ENCODE measurements at regions not wholly inside any gene's neighbourhood (a gene's known extent, or its start where the extent isn't known, plus 50 kb on each side); places are given as distances from the start of the nearest gene placed in this dataset.

DNA sequence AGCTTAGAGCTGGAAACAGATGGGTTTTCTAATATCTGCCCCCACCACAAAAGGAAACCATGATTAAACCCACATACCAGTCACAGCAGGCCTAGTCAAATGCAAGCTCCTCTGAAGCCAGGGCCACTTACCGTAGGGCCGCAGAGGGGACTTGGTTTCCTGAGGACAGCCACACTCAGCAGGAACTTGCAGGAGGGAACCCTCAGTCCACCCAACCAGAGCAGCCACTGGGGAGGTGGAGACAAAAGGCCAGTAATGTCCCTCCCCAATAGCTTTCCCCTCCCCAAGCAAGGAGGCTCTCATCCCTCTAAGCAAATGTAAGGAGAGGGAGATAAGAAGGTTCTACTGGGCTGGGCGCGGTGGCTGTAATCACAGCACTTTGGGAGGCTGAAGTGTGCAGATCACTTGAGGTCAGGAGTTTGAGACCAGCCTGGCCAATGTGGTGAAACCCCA lies 384.4 kb upstream of the JARID2 start:
- H3K9me3 ChIP-seq: no peaks in the 10 kb centered on the region
- H3K27ac ChIP-seq: no peak overlapping the region
- no peak overlapping the region for H3K4me3 ChIP-seq
- TF ChIP-seq POLR2A (IDR thresholded peaks at IDR 0.05) (no peak), POLR2AphosphoS5 (IDR thresholded peaks at IDR 0.05; ENCODE audit: insufficient read depth in 1 of 2, low read depth in 1 of 2) (no peak)
- TF ChIP-seq, protein P1, sequence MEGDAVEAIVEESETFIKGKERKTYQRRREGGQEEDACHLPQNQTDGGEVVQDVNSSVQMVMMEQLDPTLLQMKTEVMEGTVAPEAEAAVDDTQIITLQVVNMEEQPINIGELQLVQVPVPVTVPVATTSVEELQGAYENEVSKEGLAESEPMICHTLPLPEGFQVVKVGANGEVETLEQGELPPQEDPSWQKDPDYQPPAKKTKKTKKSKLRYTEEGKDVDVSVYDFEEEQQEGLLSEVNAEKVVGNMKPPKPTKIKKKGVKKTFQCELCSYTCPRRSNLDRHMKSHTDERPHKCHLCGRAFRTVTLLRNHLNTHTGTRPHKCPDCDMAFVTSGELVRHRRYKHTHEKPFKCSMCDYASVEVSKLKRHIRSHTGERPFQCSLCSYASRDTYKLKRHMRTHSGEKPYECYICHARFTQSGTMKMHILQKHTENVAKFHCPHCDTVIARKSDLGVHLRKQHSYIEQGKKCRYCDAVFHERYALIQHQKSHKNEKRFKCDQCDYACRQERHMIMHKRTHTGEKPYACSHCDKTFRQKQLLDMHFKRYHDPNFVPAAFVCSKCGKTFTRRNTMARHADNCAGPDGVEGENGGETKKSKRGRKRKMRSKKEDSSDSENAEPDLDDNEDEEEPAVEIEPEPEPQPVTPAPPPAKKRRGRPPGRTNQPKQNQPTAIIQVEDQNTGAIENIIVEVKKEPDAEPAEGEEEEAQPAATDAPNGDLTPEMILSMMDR (IDR thresholded peaks at IDR 0.05): no peak
- H3K27me3 ChIP-seq: no peaks in the 10 kb centered on the region
- H3K4me1 ChIP-seq: no peaks in the 10 kb centered on the region
- DNase-seq (ENCODE audit: extremely low spot score in 2 of 2): no peak
- intact Hi-C loops (cut with DNase I): no loop called here
- H3K36me3 ChIP-seq: no peaks in the 10 kb centered on the region

DNA sequence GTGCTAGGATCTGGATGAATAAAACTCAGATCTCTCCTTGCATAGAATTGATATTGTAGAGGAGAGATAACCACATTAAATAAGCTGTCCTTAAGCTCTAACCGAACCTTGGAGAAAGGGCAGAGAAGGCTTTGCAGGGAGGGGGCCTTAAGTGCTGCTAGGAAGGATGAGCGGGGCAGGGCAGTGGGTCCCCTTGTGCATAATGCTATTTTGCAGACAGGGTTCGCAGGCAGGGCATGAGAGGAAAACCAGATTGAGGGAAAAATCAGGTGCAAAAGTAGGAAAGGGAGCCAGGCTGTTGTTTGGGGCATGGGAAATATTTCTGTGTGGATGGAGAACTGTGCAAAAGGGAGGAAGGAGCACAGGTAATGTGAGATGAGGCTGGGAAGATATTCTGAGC lies 383.0 kb upstream of the JARID2 start:
- Histone ChIP-seq H3K4me1 (no peaks in the 10 kb centered on the region), H3K9me3 (no peaks in the 10 kb centered on the region), H3K27me3 (no peaks in the 10 kb centered on the region), H3K4me3 (no peak overlapping the region), H3K36me3 (no peaks in the 10 kb centered on the region), H3K27ac (no peak overlapping the region)
- no peak for TF ChIP-seq POLR2A (IDR thresholded peaks at IDR 0.05)
- TF ChIP-seq, protein P1 (IDR thresholded peaks at IDR 0.05): no peak
- no peak for TF ChIP-seq POLR2AphosphoS5 (IDR thresholded peaks at IDR 0.05; ENCODE audit: insufficient read depth in 1 of 2, low read depth in 1 of 2)
- DNase-seq (ENCODE audit: extremely low spot score in 2 of 2): no peak
- intact Hi-C loops (cut with DNase I): no loop called here

DNA sequence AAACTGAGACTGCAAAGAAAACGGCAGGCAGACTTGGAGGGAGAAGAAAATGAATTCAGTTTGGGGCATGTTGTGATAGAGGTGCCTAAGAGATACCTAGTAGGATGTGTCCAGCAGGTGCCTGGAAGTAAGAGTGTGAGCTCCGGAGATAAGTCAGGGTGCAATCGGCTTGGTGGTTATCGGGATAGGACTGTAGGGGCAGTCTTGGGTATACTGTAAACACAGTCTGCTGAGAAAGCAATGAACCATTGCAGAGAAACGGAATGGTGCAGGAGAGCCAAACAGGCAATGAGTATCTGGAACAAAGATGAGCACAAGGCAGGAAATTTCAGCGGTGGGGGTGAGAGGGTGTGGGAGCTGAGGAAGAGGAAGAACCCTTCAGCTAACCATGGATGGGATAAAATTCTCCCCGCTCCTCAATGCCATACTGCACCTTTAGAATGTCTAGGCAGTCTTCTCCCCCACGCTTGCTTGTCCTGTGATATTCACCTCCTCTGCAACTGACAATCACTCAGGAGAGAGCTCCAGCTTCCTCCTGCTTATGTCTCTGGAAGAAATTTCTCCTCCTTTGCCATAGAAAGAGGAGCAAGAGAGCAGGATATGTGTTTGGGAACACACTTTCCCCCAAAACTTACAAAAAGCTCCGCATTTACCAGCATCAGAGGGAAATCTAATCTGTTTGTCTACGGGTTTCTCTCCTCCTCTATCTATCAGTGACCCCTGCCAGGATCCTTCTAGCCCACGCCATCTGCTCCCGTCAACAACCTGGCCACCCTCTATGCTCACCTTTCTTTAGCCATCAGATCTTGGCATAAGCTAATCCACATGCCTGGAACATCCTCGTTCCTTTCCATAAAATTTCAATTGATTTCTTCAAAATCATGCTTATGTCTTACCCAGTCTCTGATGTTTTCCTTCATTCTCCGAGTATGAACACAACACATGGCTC lies 381.7 kb upstream of the JARID2 start:
- DNase-seq (ENCODE audit: extremely low spot score in 2 of 2): no peak
- Histone ChIP-seq H3K4me3 (no peak overlapping the region), H3K36me3 (no peaks in the 10 kb centered on the region), H3K9me3 (no peaks in the 10 kb centered on the region), H3K27me3 (no peaks in the 10 kb centered on the region), H3K4me1 (no peaks in the 10 kb centered on the region), H3K27ac (no peak overlapping the region)
- intact Hi-C loops (cut with DNase I): no loop called here
- TF ChIP-seq POLR2A (IDR thresholded peaks at IDR 0.05): no peak
- TF ChIP-seq POLR2AphosphoS5 (IDR thresholded peaks at IDR 0.05; ENCODE audit: insufficient read depth in 1 of 2, low read depth in 1 of 2): no peak
- TF ChIP-seq, protein P1 (IDR thresholded peaks at IDR 0.05): no peak

DNA sequence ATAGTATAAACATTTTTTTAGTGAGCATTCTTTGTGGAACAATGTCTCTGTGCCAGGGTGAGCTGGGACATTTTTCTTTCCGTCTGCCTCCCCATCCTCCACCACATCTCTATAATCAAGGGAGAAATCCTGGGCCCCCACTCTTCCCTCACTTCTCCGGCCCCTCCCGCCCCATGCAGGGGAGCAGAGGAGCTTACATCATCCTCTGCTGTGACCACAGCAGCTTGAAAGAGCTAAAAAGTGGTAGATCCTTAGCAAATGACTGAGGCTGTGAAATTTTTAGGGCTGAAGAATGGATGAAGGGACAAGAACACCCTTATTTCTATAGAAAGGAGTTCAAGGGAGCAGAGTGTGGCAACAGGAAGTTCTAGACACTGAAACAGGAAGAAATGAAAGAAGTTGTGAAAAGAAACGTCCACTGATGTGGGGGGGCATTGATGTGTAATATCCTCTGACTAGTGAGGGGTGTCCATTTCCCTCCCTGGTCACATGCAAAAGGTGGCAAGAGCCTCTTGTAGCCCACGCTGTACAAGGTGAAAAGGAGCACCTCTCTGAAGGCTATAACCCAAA lies 380.3 kb upstream of the JARID2 start:
- H3K4me3 ChIP-seq: no peak overlapping the region
- intact Hi-C loops (cut with DNase I): no loop called here
- TF ChIP-seq, protein P1 (IDR thresholded peaks at IDR 0.05): no peak
- TF ChIP-seq POLR2AphosphoS5 (IDR thresholded peaks at IDR 0.05; ENCODE audit: insufficient read depth in 1 of 2, low read depth in 1 of 2): no peak
- no peak for TF ChIP-seq POLR2A (IDR thresholded peaks at IDR 0.05)
- H3K27me3 ChIP-seq: no peaks in the 10 kb centered on the region
- no peaks in the 10 kb centered on the region for H3K36me3 ChIP-seq
- H3K4me1 ChIP-seq: no peaks in the 10 kb centered on the region
- no peaks in the 10 kb centered on the region for H3K9me3 ChIP-seq
- DNase-seq (ENCODE audit: extremely low spot score in 2 of 2): no peak
- H3K27ac ChIP-seq: no peak overlapping the region

DNA sequence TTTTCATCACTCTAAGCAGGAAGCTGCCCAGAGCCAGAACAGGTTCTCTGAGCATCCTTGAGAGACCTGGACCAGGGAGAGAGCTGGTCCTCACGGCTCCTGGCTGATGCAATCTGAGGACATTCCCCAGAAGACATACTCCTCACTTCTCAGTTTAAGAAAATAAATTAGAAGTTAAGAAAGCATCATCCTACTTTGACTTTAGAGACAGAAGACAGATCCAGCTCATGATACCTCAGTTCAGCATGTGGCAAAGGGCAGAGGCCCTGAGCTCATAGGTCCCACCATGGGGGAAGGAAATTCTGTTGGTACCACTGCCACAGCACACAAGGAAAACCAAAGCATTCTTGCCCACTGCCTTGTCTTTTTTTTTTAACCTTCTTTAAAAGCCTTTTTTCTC lies 378.1 kb upstream of the JARID2 start:
- no peaks in the 10 kb centered on the region for H3K9me3 ChIP-seq
- intact Hi-C loops (cut with DNase I): no loop called here

More for the DNA sequence above, 378.1 kb upstream of the JARID2 start:
- H3K27me3 ChIP-seq: no peaks in the 10 kb centered on the region
- no peaks in the 10 kb centered on the region for H3K4me1 ChIP-seq
- H3K4me3 ChIP-seq: no peak overlapping the region
- no peak for DNase-seq (ENCODE audit: extremely low spot score in 2 of 2)
- TF ChIP-seq POLR2AphosphoS5 (IDR thresholded peaks at IDR 0.05; ENCODE audit: insufficient read depth in 1 of 2, low read depth in 1 of 2) (no peak), POLR2A (IDR thresholded peaks at IDR 0.05) (no peak)
- TF ChIP-seq, protein P1 (IDR thresholded peaks at IDR 0.05): no peak
- H3K27ac ChIP-seq: no peak overlapping the region
- H3K36me3 ChIP-seq: no peaks in the 10 kb centered on the region
